Mesothelial cell of epicardium (in vitro differentiated cells): ENCODE measurements at regions not wholly inside any gene's neighbourhood (a gene's known extent, or its start where the extent isn't known, plus 50 kb on each side); places are given as distances from the start of the nearest gene placed in this dataset.
A peak's percentile ranks its signal among the peaks of the same experiment; 100 is the strongest.

Experiments used
- DNase-seq, 2 experiments: peaks; one replicate each; pipeline ENCODE4 v3.0.0; 2021; ENCODE audit warnings: low spot score in 2 of 2; ENCODE audit not compliant: unreplicated experiment in 2 of 2
- H3K27ac Mint-ChIP-seq: 2 replicates; pipeline ENCODE4 v1.8.0; 2021; ENCODE audit warnings: mixed read lengths
- H3K27me3 Mint-ChIP-seq: 2 replicates; pipeline ENCODE4 v1.8.0; 2021; ENCODE audit warnings: low read depth, mixed read lengths
- H3K36me3 Mint-ChIP-seq: 2 replicates; pipeline ENCODE4 v1.8.0; 2021; ENCODE audit warnings: mixed read lengths
- H3K4me1 Mint-ChIP-seq: 2 replicates; pipeline ENCODE4 v1.8.0; 2021; ENCODE audit warnings: mixed read lengths
- H3K4me3 Mint-ChIP-seq: 2 replicates; pipeline ENCODE4 v1.8.0; 2021; ENCODE audit warnings: mild to moderate bottlenecking, moderate library complexity, mixed read lengths
- H3K9me3 Mint-ChIP-seq: 2 replicates; pipeline ENCODE4 v1.8.0; 2021; ENCODE audit warnings: mixed read lengths
- TF ChIP-seq, protein P1 (sequence below): fragments of 200-600 bp; sonication (generic); IDR thresholded peaks from one replicate; pipeline ENCODE4 v1.5.0; 2021; ENCODE audit warnings: antibody characterized with exemption; ENCODE audit not compliant: unreplicated experiment

DNA sequence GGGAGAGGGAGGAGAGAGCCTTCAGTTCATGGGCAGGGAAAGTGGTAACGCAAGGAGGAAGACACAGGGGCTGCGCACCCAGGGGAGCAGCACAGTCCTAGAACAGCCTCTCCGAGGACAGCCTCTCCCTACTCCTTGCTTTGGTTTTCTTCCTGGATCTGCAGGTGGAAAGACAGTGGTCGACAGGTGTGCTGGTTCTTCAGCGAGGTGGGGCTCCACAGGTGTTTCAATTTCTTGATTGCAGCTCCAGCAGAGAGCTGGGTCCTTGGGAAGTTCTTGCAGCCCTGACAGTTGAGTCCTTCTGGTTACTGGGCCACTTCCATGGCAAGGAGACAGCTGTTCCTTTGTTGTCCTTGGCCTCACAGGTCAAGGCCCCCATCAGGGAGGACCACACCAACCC, 220.7 kb upstream of the NR2F2 start:
- no peak overlapping the region for H3K4me3 Mint-ChIP-seq
- peaks cover 5% of the 10 kb centered on the region for H3K4me1 Mint-ChIP-seq
- DNase-seq: no peak
- peaks cover 9% of the 10 kb centered on the region for H3K9me3 Mint-ChIP-seq
- TF ChIP-seq, protein P1, sequence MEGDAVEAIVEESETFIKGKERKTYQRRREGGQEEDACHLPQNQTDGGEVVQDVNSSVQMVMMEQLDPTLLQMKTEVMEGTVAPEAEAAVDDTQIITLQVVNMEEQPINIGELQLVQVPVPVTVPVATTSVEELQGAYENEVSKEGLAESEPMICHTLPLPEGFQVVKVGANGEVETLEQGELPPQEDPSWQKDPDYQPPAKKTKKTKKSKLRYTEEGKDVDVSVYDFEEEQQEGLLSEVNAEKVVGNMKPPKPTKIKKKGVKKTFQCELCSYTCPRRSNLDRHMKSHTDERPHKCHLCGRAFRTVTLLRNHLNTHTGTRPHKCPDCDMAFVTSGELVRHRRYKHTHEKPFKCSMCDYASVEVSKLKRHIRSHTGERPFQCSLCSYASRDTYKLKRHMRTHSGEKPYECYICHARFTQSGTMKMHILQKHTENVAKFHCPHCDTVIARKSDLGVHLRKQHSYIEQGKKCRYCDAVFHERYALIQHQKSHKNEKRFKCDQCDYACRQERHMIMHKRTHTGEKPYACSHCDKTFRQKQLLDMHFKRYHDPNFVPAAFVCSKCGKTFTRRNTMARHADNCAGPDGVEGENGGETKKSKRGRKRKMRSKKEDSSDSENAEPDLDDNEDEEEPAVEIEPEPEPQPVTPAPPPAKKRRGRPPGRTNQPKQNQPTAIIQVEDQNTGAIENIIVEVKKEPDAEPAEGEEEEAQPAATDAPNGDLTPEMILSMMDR: no peak
- no peaks in the 10 kb centered on the region for H3K36me3 Mint-ChIP-seq
- no peaks in the 10 kb centered on the region for H3K27me3 Mint-ChIP-seq
- H3K27ac Mint-ChIP-seq: no peak overlapping the region

DNA sequence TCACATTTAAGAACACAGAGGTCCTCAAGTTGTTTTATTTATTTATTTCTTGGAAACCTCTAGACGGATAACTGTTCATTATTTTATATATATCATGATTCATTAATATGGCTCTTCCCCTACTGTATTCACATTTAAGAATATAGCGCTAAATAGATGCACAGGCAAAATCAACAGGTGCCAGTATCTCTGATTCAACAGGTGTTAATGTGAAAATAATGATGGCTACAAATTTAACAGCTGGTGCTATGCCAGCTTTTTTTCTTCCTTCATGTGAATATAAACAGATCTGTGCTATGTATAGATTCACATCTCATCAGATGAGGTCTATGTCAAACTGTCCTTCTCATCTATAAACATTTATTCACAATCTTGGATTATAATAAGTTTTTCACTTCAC, 218.5 kb upstream of the NR2F2 start:
- Mint-ChIP-seq H3K27ac (no peak overlapping the region), H3K27me3 (no peaks in the 10 kb centered on the region), H3K36me3 (no peaks in the 10 kb centered on the region), H3K9me3 (peaks cover 4% of the 10 kb centered on the region), H3K4me1 (peaks cover 17% of the 10 kb centered on the region), H3K4me3 (no peak overlapping the region)
- no peak for DNase-seq
- TF ChIP-seq, protein P1: no peak

DNA sequence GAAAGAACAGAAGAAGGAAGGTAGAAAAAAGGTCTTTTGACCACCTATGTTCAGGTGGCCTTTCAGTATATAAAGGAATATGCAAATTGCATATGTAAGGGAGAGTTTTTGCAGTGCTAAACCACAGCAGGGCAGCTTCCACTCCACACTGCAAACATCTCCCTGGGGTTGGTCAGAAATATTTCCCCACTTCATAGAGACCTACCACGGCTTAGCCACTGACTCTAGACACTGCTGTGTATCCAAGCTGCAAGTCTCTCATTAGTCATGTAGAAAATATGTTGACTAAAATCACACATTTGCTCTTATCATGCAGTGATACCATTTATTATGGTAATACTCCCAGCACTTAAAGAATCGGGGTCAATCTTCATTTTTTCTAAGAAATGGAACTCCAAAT, 214.9 kb upstream of the NR2F2 start:
- Mint-ChIP-seq H3K27me3 (no peaks in the 10 kb centered on the region), H3K4me3 (no peak overlapping the region), H3K27ac (no peak overlapping the region), H3K36me3 (no peaks in the 10 kb centered on the region), H3K9me3 (peaks cover 4% of the 10 kb centered on the region), H3K4me1 (peaks cover 31% of the 10 kb centered on the region)
- TF ChIP-seq, protein P1: no peak
- DNase-seq: no peak

DNA sequence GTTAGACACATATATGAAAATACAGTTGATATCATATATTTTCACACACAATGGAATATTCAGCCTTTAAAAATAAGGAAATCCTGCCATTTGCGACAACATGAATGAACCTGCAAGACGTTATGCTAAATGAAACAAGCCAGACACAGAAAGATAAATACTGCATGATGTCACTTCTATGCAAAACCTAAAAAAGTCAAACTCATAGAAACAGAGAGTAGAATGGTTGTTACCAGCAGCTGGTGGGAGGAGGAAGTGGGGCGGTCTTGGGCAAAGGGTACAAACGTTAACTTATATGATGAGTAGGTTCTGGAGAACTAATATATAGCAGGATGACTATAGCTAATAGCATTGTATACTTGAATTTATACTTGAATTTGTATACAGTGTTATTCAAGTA, 213.2 kb upstream of the NR2F2 start:
- peaks cover 4% of the 10 kb centered on the region for H3K9me3 Mint-ChIP-seq
- no peak overlapping the region for H3K4me3 Mint-ChIP-seq
- H3K27me3 Mint-ChIP-seq: no peaks in the 10 kb centered on the region
- TF ChIP-seq, protein P1: no peak
- H3K36me3 Mint-ChIP-seq: no peaks in the 10 kb centered on the region
- no peak for DNase-seq
- H3K4me1 Mint-ChIP-seq: peaks cover 47% of the 10 kb centered on the region
- no peak overlapping the region for H3K27ac Mint-ChIP-seq

DNA sequence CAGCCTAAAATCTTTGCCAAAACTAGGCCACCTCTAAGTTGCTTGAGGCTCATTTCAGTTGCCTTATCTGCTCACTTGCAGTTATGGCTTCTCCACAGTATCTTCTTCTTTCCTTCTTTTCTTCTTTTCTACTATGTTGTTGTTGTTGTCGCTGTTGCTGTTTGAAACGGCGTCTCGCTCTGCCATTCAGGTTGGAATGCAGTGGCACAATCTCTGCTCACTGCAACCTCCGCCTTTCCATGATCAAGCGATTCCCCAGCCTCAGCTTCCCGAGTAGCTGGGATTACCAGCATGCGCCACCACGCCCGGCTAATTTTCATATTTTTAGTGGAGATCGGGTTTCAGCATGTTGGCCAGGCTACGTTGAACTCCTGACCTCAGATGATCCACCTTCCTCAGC, 210.8 kb upstream of the NR2F2 start:
- Mint-ChIP-seq H3K27ac (peak overlapping the region; percentile 82), H3K36me3 (no peaks in the 10 kb centered on the region), H3K4me3 (no peak overlapping the region), H3K4me1 (peaks cover 66% of the 10 kb centered on the region), H3K9me3 (peaks cover 4% of the 10 kb centered on the region), H3K27me3 (no peaks in the 10 kb centered on the region)
- TF ChIP-seq, protein P1: no peak
- no peak for DNase-seq
